GM19351 (cell line): ENCODE measurements at regions not wholly inside any gene's neighbourhood (a gene's known extent, or its start where the extent isn't known, plus 50 kb on each side); places are given as distances from the start of the nearest gene placed in this dataset.
"Not testable (repeated sequence)": the region's sequence is repeated elsewhere in the genome, so short reads cannot be mapped to it uniquely, and the experiment has no call there.

Experiments
- ATAC-seq: cut with Tn5 transposase; IDR thresholded peaks from one replicate; pipeline ENCODE4 v1.9.1; 2021; ENCODE audit warnings: mild to moderate bottlenecking, moderate library complexity; ENCODE audit not compliant: unreplicated experiment

DNA sequence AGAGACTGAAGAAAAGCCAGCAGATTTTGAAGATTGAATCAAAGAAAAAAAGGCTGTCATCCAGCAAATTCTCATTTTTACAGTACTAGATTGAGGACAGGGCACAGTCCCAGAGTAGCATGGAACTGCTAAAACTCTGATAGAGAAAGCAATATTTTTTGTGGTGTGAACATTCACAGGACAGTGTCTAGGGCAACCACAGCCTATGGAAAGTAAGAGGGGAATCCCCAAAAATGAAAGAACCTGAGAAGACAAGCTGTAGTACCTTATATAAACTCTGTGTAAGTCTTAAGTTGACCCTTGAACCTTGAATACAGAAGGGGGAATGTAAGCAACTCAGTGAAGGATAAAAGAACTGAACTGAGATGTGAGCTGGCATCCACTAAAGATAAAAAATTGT, 540.3 kb downstream of the HINT1 start:
- ATAC-seq, result peak; percentile 59

- no peak for ATAC-seq
Observed at GRCh38 chr5:130616161-130616560, 548.9 kb downstream of the HINT1 start.

DNA sequence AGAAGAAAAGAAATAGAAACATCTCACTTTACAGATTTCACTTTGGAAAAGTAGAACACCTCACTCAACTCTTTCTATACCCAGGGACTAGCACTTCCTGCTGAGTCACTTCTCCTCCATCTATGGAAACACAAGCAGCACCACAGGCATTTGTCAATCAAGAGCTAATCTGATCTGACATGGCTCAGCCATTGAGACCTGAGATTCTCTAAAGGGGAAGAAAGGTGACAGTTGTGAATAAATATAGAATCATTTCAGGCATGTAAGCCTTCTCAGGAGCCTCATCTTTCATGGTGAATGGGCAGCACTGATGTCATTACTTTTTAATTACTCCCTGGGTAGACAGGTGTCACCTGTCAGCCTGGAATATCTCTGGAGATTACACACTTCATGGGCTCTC, 559.8 kb downstream of the HINT1 start:
- no peak for ATAC-seq

GRCh38 chr5:130596647-130597046, 568.4 kb downstream of the HINT1 start:
- ATAC-seq, result not testable (repeated sequence)

GRCh38 chr5:130580264-130580663, 584.8 kb downstream of the HINT1 start:
- no peak for ATAC-seq

GRCh38 chr5:130578354-130578753, 586.7 kb downstream of the HINT1 start:
- ATAC-seq, result no peak

GRCh38 chr5:130571076-130571475, 594.0 kb downstream of the HINT1 start:
- ATAC-seq, result no peak

- ATAC-seq, result no peak
Observed at GRCh38 chr5:130568791-130569190, 596.3 kb downstream of the HINT1 start.

GRCh38 chr5:130555429-130555828, 609.6 kb downstream of the HINT1 start:
- ATAC-seq, result no peak

- no peak for ATAC-seq
Observed at GRCh38 chr5:130550562-130550928, 614.5 kb downstream of the HINT1 start.

- ATAC-seq, result no peak
Observed at GRCh38 chr5:130549884-130550561, 615.0 kb downstream of the HINT1 start.

DNA sequence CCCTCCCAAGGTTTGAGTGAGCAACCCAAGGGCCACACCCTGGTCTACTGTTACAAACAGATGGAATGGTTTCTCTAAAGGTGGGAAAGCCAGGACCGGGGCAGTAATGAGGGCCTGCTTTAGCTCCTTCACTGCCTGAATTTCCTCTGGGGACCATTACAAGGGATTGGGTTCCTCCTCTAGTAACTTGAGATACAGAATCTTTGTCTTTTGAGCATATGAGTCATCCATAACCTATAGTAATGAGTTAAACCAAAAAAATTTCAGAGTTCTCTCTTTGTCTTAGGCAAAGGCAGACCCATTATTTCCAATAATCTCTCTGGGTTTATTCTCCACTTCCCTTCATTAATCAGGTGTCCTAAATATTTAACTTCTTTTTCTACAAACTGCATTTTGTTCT, 618.8 kb downstream of the HINT1 start:
- no peak for ATAC-seq

- no peak for ATAC-seq
Observed at GRCh38 chr5:130545291-130545690, 619.8 kb downstream of the HINT1 start.

DNA sequence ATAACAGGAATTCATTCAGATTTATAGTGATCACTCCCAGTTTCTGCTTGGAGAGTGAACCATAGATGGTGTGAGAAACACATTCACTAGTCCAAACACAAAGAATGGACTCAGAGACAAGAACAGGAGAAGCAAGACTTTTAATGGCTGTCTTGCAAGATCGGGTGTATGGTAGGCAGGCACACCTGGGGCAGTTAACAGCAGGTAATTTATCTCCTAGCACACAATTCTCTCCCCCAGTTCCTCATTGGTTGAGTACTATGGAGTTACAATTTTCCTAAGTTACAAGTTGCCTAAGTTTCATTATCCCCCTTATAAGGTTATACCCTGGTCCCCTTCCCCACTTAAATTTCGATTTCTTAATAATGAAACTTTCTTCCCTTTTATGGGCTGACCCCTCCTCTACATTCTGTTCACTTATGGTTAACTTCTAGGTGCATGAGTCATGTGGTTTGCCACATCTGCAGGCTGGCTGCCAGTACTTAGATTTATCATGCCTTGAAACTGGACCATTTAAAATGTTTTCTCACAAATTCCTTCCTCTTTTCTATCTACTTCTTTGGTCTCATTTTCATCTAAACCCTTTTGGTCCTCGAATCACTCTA, 623.3 kb downstream of the HINT1 start:
- ATAC-seq, result peak; percentile 46

GRCh38 chr5:130536691-130537090, 628.4 kb downstream of the HINT1 start:
- ATAC-seq, result no peak

- no peak for ATAC-seq
Observed at GRCh38 chr5:130532786-130533185, 628.5 kb downstream of the CHSY3 start.

- no peak for ATAC-seq
Observed at GRCh38 chr5:130529511-130530485, 625.5 kb downstream of the CHSY3 start.

- ATAC-seq, result no peak
Observed at GRCh38 chr5:130529111-130529510, 624.8 kb downstream of the CHSY3 start.

DNA sequence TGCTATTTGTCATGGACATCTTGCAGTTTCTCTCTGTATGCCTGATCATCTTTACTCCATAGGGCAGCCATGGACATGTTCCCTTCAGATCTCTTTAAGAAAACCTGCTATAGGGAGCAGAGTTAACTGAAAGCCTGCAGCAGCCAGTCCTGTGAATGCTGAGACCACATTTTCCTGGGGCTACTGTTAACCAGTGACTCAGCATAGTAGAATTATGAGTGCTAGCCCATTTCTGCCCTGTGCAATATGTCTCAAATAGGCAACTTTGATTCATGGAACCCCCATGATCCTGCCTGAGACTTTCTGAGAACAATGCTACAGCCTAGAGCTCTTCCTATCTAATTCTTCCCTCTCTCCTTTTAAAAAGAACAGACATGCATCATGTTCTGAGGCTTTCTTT, 624.2 kb downstream of the CHSY3 start:
- no peak for ATAC-seq

DNA sequence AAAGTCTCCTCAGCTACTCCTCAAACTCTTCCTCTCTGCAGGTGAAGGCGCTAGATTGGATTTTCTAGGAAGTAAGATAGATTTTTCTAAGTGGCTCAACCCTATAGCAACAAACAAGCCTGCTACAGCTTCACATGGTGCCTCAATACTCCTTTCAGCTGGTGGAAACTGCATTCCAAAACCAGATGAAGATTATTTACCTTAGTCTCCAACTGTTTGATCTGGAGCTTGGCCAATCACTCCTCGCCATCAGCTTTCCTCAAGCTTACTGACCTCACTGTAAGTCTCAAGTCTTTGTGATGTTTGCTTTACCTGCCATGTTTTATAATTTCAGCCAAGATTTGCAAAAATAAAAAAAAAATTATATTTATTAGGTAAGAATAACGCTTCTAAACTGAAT, 622.4 kb downstream of the CHSY3 start:
- ATAC-seq, result no peak

- ATAC-seq, result no peak
Observed at GRCh38 chr5:130520211-130520610, 615.9 kb downstream of the CHSY3 start.
